ENCODE measurements at regions not wholly inside any gene's neighbourhood (a gene's known extent, or its start where the extent isn't known, plus 50 kb on each side); places are given as distances from the start of the nearest gene placed in this dataset.

DNA sequence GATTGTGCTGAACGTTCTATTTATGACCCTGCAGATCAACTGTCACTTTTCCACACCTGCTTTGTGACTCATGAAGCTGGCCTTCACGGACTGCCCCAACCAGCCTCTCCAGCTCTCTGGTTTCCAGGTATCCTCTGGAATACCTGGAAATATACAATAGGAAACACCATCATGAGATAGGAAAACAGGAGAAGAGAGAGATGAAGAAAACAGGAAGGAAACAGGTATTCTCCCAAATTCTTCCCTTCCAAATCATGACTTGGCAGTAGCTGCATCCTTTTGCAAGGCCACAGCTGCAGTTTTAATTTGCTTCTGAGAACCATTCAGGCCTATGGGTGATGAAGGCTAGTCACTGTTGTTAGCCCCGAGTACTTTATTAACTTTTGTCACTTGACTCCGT lies 909.1 kb downstream of the EPHA3 start:
- TF ChIP-seq NR3C1 (IDR thresholded peaks at IDR 0.05) (no peak), RNF2 (IDR thresholded peaks at IDR 0.05; ENCODE audit: borderline replicate concordance, low read depth) (no peak), MAFK (IDR thresholded peaks at IDR 0.05; ENCODE audit: partially characterized antibody) (no peak), RARB (CRISPR knock-in tag; IDR thresholded peaks at IDR 0.05) (no peak), SREBF2 (IDR thresholded peaks at IDR 0.05) (no peak), NPAS2 (CRISPR knock-in tag; IDR thresholded peaks at IDR 0.05; ENCODE audit: borderline replicate concordance) (no peak), KDM1A (IDR thresholded peaks at IDR 0.05; ENCODE audit: low read depth) (no peak), CBX8 (IDR thresholded peaks at IDR 0.05) (no peak), FOSB (CRISPR knock-in tag; IDR thresholded peaks at IDR 0.05) (no peak), JUN (IDR thresholded peaks at IDR 0.05) (no peak), EHMT2 (IDR thresholded peaks at IDR 0.05; ENCODE audit: low read depth) (no peak), JUNB (IDR thresholded peaks at IDR 0.05) (no peak), POLR2AphosphoS2 (conservative IDR thresholded peaks at IDR 0.05; ENCODE audit: low read length) (no peak), CEBPB (IDR thresholded peaks at IDR 0.05) (no peak), POLR2A (IDR thresholded peaks at IDR 0.05; ENCODE audit: low read length) (no peak), EP300 (IDR thresholded peaks at IDR 0.05) (no peak), KDM5A (IDR thresholded peaks at IDR 0.05) (no peak)
- TF ChIP-seq, protein P1, sequence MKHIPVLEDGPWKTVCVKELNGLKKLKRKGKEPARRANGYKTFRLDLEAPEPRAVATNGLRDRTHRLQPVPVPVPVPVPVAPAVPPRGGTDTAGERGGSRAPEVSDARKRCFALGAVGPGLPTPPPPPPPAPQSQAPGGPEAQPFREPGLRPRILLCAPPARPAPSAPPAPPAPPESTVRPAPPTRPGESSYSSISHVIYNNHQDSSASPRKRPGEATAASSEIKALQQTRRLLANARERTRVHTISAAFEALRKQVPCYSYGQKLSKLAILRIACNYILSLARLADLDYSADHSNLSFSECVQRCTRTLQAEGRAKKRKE (CRISPR knock-in tag; IDR thresholded peaks at IDR 0.05; ENCODE audit: low read depth), result no peak
- TF ChIP-seq, protein P2, sequence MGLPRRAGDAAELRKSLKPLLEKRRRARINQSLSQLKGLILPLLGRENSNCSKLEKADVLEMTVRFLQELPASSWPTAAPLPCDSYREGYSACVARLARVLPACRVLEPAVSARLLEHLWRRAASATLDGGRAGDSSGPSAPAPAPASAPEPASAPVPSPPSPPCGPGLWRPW (IDR thresholded peaks at IDR 0.05), result no peak
- no peak for DNase-seq (ENCODE audit: low read depth in 1 of 2, low spot score in 1 of 2)
- ATAC-seq, result no peak
- Histone ChIP-seq H3K27ac (no peak overlapping the region), H3K4me1 (no peaks in the 10 kb centered on the region), H3K4me3 (no peak overlapping the region), H3K4me2 (no peak overlapping the region), H3K9me3 (no peaks in the 10 kb centered on the region)
- FAIRE-seq, result no peak
- WGBS (ENCODE audit: missing lambda C conversion rate), result 1% methylated on average over 4 of the region's 4 CpGs
- ChIA-PET CTCF (interaction anchor here (0.6 to 1.4 kb wide), 2 partner anchors 9 to 102 kb away, joined by 3 read pairs; no protein-coding TSS in a partner anchor), POLR2A (no interaction called here)

DNA sequence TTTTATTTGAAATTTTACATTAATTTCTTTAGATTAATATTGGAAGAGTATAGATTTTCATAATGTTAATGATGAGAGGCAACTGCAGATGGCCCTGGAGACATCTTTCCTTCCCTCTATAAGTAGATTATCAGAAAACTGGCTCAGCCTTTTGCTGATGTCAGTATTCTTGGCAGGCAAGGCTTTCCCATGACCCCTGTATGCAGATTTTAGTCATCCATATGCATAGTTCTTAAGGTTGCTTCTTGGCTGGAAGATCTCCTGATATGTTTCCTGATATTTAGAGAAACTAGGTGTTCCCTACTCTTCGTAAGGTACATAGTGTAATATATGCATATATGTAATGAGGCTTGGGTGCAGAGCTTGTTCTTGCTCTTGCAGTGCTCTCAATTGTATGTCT lies 911.4 kb downstream of the EPHA3 start:
- CTCF ChIA-PET, result no interaction called here
- FAIRE-seq, result no peak

More for the DNA sequence above, 911.4 kb downstream of the EPHA3 start:
- ATAC-seq (no peak), DNase-seq (ENCODE audit: low read depth in 1 of 2, low spot score in 1 of 2) (no peak)
- POLR2A ChIA-PET, result no interaction called here
- no peaks in the 10 kb centered on the region for H3K4me1 ChIP-seq
- WGBS (ENCODE audit: missing lambda C conversion rate), result 8% methylated on average over 1 of the region's 1 CpG
- TF ChIP-seq, protein P3, sequence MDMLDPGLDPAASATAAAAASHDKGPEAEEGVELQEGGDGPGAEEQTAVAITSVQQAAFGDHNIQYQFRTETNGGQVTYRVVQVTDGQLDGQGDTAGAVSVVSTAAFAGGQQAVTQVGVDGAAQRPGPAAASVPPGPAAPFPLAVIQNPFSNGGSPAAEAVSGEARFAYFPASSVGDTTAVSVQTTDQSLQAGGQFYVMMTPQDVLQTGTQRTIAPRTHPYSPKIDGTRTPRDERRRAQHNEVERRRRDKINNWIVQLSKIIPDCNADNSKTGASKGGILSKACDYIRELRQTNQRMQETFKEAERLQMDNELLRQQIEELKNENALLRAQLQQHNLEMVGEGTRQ (IDR thresholded peaks at IDR 0.05), result no peak
- TF ChIP-seq TP53 (CRISPR knock-in tag; IDR thresholded peaks at IDR 0.05), result no peak
- no peak for TF ChIP-seq HOXB13 (CRISPR knock-in tag; IDR thresholded peaks at IDR 0.05; ENCODE audit: low read depth)
- TF ChIP-seq KDM5A (IDR thresholded peaks at IDR 0.05), result no peak
- TF ChIP-seq HEYL (CRISPR knock-in tag; IDR thresholded peaks at IDR 0.05), result no peak
- TF ChIP-seq RAD21 (conservative IDR thresholded peaks at IDR 0.05 in 1 of 2, IDR thresholded peaks at IDR 0.05 in 1 of 2), result no peak
- TF ChIP-seq RCOR1 (IDR thresholded peaks at IDR 0.05; ENCODE audit: low read depth, low read length), result no peak
- no peak for TF ChIP-seq CBX8 (IDR thresholded peaks at IDR 0.05)
- TF ChIP-seq ZFP36 (IDR thresholded peaks at IDR 0.05; ENCODE audit: borderline replicate concordance, partially characterized antibody), result no peak
- no peak for TF ChIP-seq NPAS2 (CRISPR knock-in tag; IDR thresholded peaks at IDR 0.05; ENCODE audit: borderline replicate concordance)
- TF ChIP-seq PHF8 (IDR thresholded peaks at IDR 0.05; ENCODE audit: borderline replicate concordance, low read depth), result no peak
- TF ChIP-seq, protein P2 (IDR thresholded peaks at IDR 0.05), result no peak
- TF ChIP-seq ESRRA (IDR thresholded peaks at IDR 0.05; ENCODE audit: borderline replicate concordance, low read length), result no peak
- TF ChIP-seq, protein P4, sequence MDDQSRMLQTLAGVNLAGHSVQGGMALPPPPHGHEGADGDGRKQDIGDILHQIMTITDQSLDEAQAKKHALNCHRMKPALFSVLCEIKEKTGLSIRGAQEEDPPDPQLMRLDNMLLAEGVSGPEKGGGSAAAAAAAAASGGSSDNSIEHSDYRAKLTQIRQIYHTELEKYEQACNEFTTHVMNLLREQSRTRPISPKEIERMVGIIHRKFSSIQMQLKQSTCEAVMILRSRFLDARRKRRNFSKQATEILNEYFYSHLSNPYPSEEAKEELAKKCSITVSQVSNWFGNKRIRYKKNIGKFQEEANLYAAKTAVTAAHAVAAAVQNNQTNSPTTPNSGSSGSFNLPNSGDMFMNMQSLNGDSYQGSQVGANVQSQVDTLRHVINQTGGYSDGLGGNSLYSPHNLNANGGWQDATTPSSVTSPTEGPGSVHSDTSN (IDR thresholded peaks at IDR 0.05), result no peak
- TF ChIP-seq, protein P5, sequence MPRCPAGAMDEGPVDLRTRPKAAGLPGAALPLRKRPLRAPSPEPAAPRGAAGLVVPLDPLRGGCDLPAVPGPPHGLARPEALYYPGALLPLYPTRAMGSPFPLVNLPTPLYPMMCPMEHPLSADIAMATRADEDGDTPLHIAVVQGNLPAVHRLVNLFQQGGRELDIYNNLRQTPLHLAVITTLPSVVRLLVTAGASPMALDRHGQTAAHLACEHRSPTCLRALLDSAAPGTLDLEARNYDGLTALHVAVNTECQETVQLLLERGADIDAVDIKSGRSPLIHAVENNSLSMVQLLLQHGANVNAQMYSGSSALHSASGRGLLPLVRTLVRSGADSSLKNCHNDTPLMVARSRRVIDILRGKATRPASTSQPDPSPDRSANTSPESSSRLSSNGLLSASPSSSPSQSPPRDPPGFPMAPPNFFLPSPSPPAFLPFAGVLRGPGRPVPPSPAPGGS (IDR thresholded peaks at IDR 0.05), result no peak
- H3K27ac ChIP-seq, result no peak overlapping the region
- no peaks in the 10 kb centered on the region for H3K9me3 ChIP-seq
- no peak overlapping the region for H3K4me2 ChIP-seq
- no peak overlapping the region for H3K4me3 ChIP-seq
